ENCODE measurements at regions not wholly inside any gene's neighbourhood (a gene's known extent, or its start where the extent isn't known, plus 50 kb on each side); places are given as distances from the start of the nearest gene placed in this dataset.

DNA sequence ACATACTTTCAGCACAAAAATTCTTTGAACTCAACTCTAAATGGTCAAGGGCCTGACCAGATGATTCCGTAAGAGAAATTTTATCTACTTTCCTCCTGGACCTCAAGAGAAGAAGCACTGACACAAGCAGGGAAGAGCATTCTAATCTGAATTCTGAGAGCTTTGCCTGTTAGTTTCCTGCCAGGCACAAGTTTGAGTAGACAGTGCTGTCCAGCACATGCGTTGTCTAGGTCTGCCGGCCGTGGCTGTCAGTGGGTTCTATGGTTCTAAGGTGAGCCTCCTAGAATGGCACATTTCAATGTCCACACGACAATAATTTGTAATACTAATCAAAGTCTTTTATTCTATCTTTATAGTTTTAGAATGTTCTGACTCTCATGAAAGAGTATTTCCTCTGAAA is 91.9 kb downstream of the RFPL4B start:
- TF ChIP-seq, protein P1, sequence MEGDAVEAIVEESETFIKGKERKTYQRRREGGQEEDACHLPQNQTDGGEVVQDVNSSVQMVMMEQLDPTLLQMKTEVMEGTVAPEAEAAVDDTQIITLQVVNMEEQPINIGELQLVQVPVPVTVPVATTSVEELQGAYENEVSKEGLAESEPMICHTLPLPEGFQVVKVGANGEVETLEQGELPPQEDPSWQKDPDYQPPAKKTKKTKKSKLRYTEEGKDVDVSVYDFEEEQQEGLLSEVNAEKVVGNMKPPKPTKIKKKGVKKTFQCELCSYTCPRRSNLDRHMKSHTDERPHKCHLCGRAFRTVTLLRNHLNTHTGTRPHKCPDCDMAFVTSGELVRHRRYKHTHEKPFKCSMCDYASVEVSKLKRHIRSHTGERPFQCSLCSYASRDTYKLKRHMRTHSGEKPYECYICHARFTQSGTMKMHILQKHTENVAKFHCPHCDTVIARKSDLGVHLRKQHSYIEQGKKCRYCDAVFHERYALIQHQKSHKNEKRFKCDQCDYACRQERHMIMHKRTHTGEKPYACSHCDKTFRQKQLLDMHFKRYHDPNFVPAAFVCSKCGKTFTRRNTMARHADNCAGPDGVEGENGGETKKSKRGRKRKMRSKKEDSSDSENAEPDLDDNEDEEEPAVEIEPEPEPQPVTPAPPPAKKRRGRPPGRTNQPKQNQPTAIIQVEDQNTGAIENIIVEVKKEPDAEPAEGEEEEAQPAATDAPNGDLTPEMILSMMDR (conservative IDR thresholded peaks at IDR 0.05; ENCODE audit: low read depth in 2 of 2): no peak
- TF ChIP-seq ZNF114 (CRISPR knock-in tag; IDR thresholded peaks at IDR 0.05): no peak
